HG02852 (cell line): ENCODE measurements at regions not wholly inside any gene's neighbourhood (a gene's known extent, or its start where the extent isn't known, plus 50 kb on each side); places are given as distances from the start of the nearest gene placed in this dataset.
A peak's percentile ranks its signal among the peaks of the same experiment; 100 is the strongest.
"Not testable (repeated sequence)": the region's sequence is repeated elsewhere in the genome, so short reads cannot be mapped to it uniquely, and the experiment has no call there.

Experiments used
- ATAC-seq: cut with Tn5 transposase; IDR thresholded peaks from one replicate; pipeline ENCODE4 v1.9.1; 2021; ENCODE audit warnings: mild to moderate bottlenecking, moderate library complexity; ENCODE audit not compliant: unreplicated experiment

DNA sequence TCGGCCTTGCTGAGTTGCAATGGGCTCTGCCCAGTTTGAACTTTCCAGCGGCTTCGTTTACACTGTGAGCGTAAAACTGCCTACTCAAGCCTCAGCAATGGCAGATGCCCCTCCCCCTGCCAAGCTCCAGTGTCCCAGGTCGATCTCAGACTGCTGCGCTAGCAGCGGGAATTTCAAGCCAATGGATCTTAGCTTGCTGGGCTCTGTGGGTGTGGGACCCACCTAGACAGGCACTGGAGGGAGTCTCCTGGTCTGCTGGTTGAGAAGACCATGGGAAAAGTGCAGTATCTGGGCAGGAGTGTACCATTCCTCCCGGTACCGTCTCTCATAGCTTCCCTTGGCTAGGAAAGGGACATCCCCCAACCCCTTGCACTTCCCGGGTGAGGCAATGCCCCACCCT, 88.2 kb downstream of the KLHL28 start:
- ATAC-seq: no peak

DNA sequence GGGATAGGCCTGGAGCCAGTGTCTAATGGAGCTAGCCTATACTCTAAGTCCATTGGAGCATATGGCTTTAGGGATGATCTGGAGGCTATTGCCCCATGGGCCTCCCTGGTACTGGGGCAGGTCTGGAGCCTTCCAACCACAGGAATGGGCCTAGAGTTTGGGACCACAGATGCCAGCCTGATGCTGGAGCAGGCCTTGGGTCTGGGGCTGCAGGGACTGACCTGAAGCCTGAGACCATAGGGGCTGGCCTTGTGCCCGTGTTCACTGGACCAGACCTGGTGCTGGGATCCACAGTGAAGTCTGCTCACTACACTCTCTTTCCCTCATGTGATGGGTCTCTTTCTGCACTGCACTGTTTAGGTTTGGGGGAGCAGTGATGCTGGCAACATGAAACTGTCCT, 95.0 kb downstream of the KLHL28 start:
- ATAC-seq: no peak

DNA sequence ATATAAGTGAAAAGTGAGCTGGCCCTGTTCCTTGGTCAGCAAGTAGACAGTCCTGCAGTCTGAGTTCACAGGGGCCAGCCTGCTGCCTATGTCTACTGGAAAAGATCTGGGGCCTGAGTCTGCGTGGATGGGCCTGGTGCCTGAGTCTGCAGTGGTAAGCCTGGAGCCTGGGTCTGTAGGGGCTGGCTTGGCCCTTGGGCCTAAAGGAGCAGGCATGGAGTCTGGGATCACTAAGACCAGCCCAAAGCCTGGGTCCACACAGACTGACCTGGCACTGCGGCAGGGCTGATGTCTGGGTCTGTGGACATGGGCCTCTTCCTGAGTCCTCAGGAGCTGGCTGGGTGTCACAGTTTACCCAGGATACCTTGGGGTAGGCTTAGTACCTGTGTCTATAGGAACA, 95.4 kb downstream of the KLHL28 start:
- ATAC-seq: no peak

DNA sequence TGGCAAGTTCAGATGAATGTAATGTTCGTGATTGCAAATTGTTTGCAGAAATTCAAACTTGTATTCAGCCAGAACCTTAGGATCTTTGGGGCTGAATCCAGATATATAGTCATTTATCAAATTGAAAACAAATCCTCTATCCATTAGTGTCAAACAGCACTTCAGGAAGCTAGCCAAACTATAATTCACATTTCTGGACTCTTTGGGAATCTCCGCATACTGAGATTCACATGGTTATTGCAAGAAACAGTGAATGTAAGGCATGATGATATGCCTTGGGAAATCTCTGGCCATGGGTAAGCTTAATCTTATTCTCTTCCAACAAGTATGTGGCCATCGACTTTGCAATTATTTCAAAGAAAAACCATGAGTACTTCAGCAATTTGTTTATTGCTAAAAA, 98.5 kb downstream of the KLHL28 start:
- no peak for ATAC-seq

DNA sequence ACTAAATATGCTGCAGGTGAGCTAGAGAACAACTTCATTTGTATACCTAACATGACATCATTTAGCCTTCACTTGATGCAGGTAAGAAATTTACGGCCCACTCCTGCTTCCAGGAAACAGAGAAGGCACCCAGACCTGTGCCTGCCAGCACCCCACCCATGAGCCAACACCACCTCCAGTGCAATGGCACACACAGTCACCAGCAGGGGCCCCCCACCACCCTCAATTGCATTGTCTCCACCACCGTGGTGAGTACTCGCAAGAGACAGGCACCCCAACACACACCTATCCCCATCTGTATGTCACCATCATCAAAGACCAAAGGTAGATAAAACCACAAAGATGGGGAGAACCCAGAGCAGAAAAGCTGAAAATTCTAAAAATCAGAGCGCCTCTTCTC, 107.6 kb downstream of the KLHL28 start:
- no peak for ATAC-seq

DNA sequence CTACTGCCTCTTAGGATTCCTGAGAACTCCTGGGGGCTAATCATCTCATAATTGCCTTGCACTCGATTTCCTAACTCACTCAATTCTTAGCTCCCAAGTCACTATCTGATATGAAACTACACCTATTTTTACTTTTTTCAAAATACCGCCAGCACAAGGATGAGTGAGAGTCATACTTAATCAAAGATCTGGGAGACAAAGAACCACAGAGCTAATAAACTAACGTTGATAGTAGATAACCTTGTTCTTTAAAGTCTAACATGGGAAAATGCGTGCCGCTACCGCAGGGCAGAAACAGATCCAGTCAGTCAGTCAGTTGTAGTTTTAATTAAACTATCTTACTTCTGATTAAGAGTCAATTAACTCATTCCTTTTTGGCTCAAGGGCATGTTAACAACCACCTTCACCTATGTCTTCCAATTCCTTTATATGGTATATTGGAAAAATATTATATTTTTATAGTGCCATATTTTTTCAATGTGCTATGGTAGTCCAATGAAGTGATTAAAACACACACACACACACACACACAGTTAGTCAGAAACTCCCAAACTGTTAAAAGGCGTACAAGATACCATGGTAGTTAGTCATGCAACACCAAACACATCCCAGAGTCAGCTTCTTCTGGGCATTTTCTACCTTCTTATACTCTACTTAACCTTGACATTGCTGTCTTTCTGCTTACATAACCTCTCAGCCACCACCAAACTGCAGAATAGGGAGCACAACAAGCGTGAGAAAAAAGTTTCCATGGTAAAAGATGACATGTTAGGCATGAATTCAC, 114.0 kb downstream of the KLHL28 start:
- no peak for ATAC-seq

DNA sequence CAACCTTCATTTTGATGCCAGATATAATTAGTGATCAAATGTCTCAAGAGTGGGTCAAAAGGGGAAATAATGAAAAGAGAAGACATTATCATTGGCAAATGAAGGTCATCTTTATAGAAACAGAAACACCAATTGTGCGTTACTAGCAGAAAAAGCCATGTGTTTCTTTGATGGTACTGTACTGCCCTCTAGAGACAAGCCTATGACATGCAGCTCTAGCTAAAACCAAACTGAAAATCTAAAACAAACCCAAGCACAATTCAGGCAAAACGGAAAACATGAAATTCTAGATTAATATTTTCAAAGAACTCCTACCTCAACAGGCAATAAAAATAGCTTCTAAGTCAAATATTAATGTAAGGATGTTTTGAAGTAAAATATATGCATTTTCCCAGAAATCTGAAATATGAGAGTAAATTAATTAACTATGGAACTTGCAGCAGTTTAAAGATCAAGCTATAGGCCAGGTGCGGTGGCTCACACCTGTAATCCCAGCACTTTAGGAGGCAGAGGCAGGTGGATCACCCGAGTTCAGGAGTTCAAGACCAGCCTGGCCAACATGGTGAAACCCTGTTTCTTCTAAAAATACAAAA, 115.4 kb downstream of the KLHL28 start:
- peak; percentile 84 for ATAC-seq

DNA sequence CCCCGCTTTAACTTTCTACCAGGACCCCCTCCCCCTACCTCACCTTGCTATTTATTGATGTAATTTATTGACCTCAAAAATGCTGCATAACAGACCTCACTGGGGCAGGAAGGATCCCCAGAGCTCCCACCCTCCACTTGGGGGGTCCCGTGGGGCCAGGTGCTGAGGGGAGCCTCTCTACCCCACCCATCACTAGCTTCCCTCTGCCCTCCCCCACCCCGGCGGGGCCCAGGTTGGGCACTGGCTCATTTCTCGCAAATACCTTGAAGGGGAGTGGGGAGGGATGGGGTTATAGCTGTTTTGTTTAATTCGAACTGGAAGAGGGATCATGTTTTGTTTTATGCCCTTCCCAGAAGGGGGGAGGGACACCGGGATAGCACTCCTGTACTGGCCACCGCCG, 125.8 kb downstream of the KLHL28 start:
- ATAC-seq: not testable (repeated sequence)

DNA sequence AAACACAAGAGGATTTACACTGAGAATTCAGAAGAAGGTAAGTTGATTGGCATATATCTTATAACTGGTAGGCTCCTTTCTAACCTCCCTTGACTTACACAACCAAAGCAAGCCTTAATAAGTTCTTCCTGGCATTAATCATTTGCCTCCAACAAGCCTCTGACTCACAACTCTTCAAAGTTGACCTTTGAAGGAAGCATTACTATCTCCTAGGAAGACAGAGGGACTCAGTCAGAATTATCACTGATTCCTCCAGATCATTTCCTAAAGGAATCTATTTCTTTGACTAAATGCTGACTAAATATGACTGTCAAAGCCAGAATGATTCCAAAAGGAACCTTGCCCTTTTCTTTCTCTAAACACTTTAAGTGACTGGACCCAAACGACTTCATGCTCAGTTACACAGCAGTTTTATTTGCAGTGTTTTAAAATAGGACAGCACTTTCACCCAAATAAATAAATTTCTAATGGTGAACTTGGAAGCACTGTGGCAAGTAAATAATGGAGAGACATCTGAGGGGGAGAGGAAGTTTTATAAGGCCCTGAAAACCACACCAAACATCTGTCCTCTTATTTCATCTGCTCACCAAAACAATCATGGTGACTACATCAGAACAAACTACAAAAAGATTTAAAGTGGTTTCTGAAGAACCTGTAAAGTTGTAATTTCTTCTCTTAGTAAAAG, 128.2 kb downstream of the KLHL28 start:
- ATAC-seq: no peak

DNA sequence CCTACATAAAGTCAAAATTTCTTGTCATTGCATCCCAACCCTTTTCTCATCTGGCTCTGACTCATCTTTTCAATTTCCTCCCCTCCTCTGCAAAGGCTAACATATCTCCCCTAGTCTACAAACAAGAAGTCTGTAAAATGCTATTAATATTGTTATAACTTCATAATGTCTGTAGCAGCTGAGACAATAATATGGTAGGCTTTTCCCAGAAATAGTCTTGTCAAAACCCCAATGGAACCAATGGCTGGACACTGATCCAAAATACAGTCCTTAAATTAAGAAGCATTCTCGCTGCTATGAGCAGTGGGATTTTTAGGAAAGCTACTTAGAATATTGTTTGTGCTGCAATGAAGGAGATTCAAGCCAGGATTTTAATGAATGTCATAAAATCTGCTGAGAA, 131.4 kb downstream of the KLHL28 start:
- no peak for ATAC-seq

DNA sequence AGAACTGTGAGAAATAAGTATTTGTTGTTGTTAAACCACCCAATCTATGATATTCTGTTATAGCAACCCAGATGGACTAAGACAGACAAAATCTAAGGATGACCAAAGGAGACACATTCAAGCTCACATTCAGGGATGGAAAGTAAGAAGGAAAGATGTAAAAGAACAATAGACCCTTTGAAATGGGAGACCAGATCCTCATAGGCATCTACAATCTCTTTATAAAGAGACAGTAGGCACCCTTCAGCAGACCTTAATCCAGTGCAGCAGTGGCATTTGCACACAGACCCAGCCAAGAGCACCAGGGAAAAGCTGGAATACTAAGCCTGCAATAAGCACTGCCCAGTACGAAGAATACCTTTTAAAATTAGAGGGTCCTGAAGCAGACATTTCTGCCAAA, 132.7 kb downstream of the KLHL28 start:
- ATAC-seq: no peak

DNA sequence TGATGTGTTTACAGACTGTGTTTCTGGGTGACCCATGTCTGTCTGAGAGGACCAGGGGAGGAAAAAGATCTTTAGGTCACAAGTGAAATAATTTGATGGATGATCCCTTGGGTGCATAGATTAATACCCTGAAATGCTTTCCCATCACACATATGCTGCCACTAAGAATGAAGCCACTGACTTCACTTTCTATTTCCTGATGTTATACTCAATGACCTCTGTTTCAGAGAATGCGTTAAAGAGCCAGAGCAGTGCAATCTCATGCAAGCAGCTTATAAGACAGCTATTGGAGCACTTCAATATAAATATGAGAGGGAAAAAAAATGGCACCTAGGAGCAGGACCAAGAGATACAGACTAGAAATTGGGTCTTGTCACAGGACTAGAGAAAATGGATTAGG, 133.7 kb downstream of the KLHL28 start:
- no peak for ATAC-seq

DNA sequence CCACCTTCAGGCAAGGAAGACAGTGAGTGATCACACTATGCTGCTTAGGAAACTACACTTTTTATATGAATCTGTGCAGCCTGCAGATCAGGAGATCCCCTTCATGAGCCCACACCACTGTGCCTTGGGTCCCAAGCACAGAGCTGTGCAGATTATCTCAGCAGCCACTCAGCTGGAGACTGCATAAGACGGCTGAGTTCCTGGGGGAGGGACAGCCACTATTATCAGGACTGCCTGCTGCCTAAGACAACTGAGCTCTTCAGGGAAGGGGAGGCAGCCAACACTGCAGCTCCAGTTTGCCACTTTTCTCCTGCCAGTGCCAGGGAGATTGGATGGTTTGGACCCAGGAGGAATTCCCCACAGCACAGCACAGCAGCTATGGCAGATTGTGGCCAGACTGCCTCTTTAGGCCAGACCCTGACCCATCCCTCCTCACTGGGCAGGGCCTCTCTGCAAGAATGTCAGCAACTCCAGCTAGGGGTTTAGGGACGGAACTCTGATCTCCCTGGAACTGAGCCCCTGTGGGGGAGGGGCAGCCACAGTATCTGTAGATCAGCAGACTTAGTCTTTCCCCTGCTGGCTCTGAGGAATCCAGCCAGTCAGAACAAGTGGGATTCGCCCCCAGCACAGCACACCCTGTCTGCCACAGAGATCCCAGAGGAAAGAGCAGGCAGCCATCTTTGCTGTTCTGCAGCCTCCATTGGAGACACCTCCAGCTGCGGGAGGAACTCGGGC, 141.3 kb downstream of the KLHL28 start:
- ATAC-seq: no peak

DNA sequence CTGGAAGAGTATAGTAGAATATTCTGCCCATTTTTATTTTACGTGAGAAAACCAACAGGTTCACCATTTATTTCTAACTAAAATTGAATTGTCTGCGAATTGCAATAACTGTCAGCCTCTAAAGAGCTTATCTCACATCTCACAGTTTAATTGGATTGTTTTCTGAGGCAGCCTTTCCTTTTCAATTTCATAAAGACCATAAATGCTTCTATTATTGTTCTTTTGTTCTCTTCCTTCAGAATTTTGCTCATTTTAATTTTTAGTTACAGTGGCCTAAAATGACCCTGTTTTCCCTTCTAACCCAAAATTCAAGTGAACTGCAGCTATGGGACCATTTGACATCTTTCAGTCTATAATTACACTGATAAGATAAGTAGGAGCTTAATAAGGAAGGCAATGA, 147.6 kb downstream of the KLHL28 start:
- ATAC-seq: no peak

DNA sequence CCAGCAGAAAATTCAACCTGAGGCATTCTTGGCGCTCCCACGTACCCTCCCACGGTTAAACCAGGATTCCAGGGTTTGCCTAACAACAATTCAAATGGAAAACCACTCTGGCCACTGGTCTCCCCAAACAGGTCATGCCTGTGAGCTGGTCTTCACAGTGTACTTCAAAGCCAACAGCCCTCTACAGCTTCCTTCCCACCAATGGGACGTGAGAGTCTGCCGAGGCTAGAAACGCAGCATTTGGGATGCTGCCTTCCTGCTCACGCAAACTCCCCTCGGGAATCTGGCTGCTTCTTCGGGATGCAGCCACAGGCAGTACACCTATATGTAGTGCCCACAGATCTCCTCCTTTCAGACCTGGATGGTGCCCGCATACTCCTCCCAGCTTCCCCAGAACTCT, 149.1 kb downstream of the KLHL28 start:
- no peak for ATAC-seq

DNA sequence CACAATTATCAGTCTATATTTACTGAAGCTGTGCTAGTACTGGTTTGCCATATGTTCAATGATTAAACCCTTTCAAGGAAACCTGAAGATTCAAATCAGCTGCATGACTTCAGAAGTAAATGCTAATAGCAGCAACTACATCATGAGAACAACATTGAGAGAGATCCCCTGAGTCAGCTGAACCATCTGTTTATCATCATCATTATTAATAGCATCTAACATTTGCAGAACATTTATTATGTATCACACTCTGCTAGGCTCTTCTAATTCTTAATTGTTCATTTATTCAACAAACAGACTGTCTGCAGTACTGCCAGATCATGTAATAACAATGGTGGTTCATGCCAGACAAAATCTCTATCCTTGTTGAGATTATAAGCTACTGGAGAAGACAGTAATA, 157.4 kb downstream of the KLHL28 start:
- no peak for ATAC-seq

DNA sequence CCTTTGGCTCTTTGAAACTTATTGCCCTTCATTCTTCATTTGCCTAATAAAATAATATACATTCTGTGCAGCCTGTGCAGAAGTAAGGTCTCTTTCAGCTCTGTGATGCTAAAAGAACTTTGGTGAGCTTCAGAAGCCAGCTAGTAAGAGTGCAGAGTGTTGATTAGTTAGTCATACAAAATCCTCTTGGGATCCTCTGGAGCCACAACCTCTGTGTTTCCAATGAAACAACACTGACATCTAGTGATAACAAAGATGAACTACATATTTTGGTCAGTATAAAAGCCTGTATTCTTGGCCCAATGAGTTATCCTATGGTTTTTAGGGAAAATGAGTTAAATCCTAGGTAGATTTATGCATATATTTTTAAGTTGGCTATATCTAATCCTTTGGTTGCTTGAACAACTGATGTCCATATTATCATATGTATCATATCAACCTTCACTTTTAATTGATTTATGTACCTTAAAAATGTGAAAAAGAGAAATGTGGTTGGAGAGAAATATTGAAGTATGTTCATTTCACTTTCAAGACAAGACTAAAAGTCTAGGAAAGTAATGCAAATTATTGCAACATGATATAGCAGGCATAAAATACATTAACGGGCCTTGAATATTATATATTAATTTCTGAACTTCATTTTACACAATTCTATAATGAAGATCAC, 158.4 kb downstream of the KLHL28 start:
- ATAC-seq: peak; percentile 85

DNA sequence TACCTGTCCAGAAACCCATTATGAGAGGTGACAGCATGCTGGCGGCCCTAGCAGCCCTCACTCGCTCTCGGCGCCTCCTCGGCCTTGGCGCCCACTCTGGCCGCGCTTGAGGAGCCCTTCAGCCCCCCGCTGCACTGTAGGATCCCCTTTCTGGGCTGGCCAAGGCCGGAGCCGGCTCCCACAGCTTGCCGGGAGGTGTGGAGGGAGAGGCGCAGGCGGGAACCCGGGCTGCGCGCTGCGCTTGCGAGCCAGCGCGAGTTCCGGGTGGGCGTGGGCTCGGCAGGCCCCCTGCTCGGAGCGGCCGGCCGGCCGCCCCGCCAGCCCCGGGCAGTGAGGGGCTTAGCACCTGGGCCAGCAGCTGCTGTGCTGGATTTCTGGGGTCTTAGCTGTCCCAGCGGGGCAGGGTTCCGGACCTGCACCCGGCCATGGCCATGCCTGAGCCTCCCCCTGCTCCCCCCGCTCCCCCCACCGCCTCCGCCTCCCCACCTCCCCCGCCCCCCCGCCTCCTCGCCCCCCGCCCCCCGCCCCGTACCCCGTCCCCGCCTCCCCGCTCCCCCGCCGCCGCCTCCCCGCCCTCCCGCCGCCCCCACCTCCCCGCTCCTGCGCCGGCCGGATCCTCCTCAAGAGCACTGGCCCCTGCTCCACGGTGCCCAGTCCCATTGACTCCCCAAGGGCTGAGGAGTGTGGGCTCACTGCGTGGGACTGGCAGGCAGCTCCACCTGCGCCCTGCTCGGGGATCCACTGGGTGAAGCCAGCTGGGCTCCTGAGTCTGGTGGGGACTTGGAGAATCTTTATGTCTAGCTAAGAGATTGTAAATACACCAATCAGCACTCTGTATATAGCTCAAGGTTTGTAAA, 163.1 kb downstream of the KLHL28 start:
- no peak for ATAC-seq

DNA sequence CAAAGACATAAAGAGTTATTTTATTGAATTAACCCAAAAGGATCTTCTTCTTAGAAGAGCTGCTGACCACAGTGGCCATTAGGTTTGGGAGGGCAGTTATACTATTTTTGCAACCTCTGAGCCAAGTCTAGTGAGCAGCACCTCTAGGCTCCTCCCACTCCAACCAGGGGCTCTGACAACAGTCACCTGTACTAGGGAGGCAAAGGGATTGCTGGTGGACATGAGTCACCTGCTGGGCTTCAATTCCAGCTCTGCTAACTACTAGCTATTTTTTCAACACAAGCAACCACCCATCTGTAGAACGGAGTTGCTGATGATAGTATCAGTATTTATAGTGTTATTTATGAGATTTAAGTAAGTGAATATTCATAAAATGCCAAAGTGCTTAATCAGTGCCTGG, 166.0 kb downstream of the KLHL28 start:
- no peak for ATAC-seq

DNA sequence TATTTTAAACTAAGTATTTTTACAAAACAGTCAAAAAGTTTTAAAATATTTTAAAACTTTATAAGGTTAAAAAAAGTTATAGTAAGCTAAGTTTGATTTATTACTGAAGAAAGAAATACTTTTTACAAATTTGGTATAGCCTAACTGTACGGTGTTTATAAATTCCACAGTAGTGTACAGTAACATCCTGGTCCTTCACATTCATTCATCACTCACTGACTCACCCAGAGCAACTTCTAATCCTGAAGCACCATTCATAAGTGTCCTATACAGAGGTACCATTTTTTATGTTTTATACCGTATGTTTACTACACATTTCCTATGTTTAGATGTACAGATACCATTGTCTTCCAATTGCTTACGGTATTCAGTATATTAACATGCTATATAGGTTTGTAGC, 170.0 kb downstream of the KLHL28 start:
- no peak for ATAC-seq
